ENCODE measurements at regions not wholly inside any gene's neighbourhood (a gene's known extent, or its start where the extent isn't known, plus 50 kb on each side); places are given as distances from the start of the nearest gene placed in this dataset.
"Not testable (repeated sequence)": the region's sequence is repeated elsewhere in the genome, so short reads cannot be mapped to it uniquely, and the experiment has no call there.

- not testable (repeated sequence) for TF ChIP-seq POLR2A, POLR2AphosphoS5, CTCF, EP300 (IDR thresholded peaks at IDR 0.05)
Observed at GRCh38 chr7:131679071-131679470, 122.6 kb upstream of the PODXL start.

Data from gastroesophageal sphincter (tissue), 3 donors.